Large intestine (tissue), 3 donors: ENCODE measurements at regions not wholly inside any gene's neighbourhood (a gene's known extent, or its start where the extent isn't known, plus 50 kb on each side); places are given as distances from the start of the nearest gene placed in this dataset.
"Not testable (repeated sequence)": the region's sequence is repeated elsewhere in the genome, so short reads cannot be mapped to it uniquely, and the experiment has no call there.

Experiments
- DNase-seq, 2 donors: peaks; one replicate each; pipeline versions ENCODE4 v3.0.0 to v3.0.0-alpha.2; 2013
- H3K27ac ChIP-seq: one replicate; pipeline ENCODE4 v1.5.1; 2013; ENCODE audit warnings: low read length
- H3K27me3 ChIP-seq: 2 replicates; pipeline ENCODE4 v1.6.1; 2013; ENCODE audit warnings: low read length; ENCODE audit not compliant: control insufficient read depth, insufficient read depth
- H3K36me3 ChIP-seq: 2 replicates; pipeline ENCODE4 v1.6.1; 2013; ENCODE audit warnings: low read length; ENCODE audit not compliant: control insufficient read depth, insufficient read depth
- H3K4me1 ChIP-seq: one replicate; pipeline ENCODE4 v1.6.1; 2013; ENCODE audit warnings: low read length; ENCODE audit not compliant: control insufficient read depth, insufficient read depth
- H3K4me3 ChIP-seq: one replicate; pipeline ENCODE4 v1.5.1; 2013; ENCODE audit warnings: low read length
- H3K9me3 ChIP-seq: one replicate; pipeline ENCODE4 v1.6.1; 2013; ENCODE audit warnings: mild to moderate bottlenecking, low read depth, low read length, moderate library complexity; ENCODE audit not compliant: control insufficient read depth
- WGBS: methylation state at CpG from one replicate; pipeline ENCODE4 v1.1.5; 2013; ENCODE audit warnings: low lambda C conversion rate; ENCODE audit not compliant: insufficient coverage; 5-methylcytosine and 5-hydroxymethylcytosine counted together

GRCh38 chr6:85325811-85326210, 124.1 kb upstream of the NT5E start:
- not testable (repeated sequence) for H3K27ac ChIP-seq, H3K36me3 ChIP-seq, H3K27me3 ChIP-seq, H3K4me1 ChIP-seq, H3K4me3 ChIP-seq, DNase-seq, H3K9me3 ChIP-seq
- no CpG with 5 or more reads among the region's 31 CpGs for WGBS

GRCh38 chr6:85323435-85324040, 126.3 kb upstream of the NT5E start:
- Histone ChIP-seq H3K9me3 (no peaks in the 10 kb centered on the region), H3K4me3 (no peak overlapping the region), H3K4me1 (no peaks in the 10 kb centered on the region), H3K27ac (no peak overlapping the region), H3K27me3 (peaks cover 8% of the 10 kb centered on the region), H3K36me3 (no peaks in the 10 kb centered on the region)
- DNase-seq: peak; percentile 74 to 76
- no CpG with 5 or more reads among the region's 9 CpGs for WGBS

GRCh38 chr6:85322446-85323105, 127.3 kb upstream of the NT5E start:
- Histone ChIP-seq H3K27ac (no peak overlapping the region), H3K27me3 (peaks cover 8% of the 10 kb centered on the region), H3K4me3 (no peak overlapping the region), H3K4me1 (no peaks in the 10 kb centered on the region), H3K9me3 (no peaks in the 10 kb centered on the region), H3K36me3 (no peaks in the 10 kb centered on the region)
- WGBS: no CpG with 5 or more reads among the region's 2 CpGs
- DNase-seq: no peak

- no peak overlapping the region for H3K4me3 ChIP-seq
- DNase-seq: no peak
- WGBS: 80% methylated on average over 1 of the region's 2 CpGs
- no peaks in the 10 kb centered on the region for H3K9me3 ChIP-seq
- H3K4me1 ChIP-seq: no peaks in the 10 kb centered on the region
- peaks cover 8% of the 10 kb centered on the region for H3K27me3 ChIP-seq
- no peak overlapping the region for H3K27ac ChIP-seq
- no peaks in the 10 kb centered on the region for H3K36me3 ChIP-seq
Observed at GRCh38 chr6:85321906-85322305, 128.0 kb upstream of the NT5E start.

- DNase-seq: no peak
- no peaks in the 10 kb centered on the region for H3K4me1 ChIP-seq
- H3K27me3 ChIP-seq: no peaks in the 10 kb centered on the region
- H3K27ac ChIP-seq: no peak overlapping the region
- no peaks in the 10 kb centered on the region for H3K9me3 ChIP-seq
- no peaks in the 10 kb centered on the region for H3K36me3 ChIP-seq
- H3K4me3 ChIP-seq: no peak overlapping the region
- no CpG with 5 or more reads among the region's 7 CpGs for WGBS
Observed at GRCh38 chr6:85314586-85314985, 135.3 kb upstream of the NT5E start.

GRCh38 chr6:85300581-85300980, 149.3 kb upstream of the NT5E start:
- no peaks in the 10 kb centered on the region for H3K27me3 ChIP-seq
- H3K27ac ChIP-seq: no peak overlapping the region
- H3K4me1 ChIP-seq: no peaks in the 10 kb centered on the region
- H3K4me3 ChIP-seq: no peak overlapping the region
- DNase-seq: no peak
- WGBS: no CpG with 5 or more reads among the region's 3 CpGs
- H3K36me3 ChIP-seq: no peaks in the 10 kb centered on the region
- no peaks in the 10 kb centered on the region for H3K9me3 ChIP-seq

- H3K27me3 ChIP-seq: no peaks in the 10 kb centered on the region
- WGBS: 0% methylated on average over 1 of the region's 3 CpGs
- H3K36me3 ChIP-seq: no peaks in the 10 kb centered on the region
- no peak for DNase-seq
- no peak overlapping the region for H3K27ac ChIP-seq
- no peak overlapping the region for H3K4me3 ChIP-seq
- no peaks in the 10 kb centered on the region for H3K4me1 ChIP-seq
- H3K9me3 ChIP-seq: no peaks in the 10 kb centered on the region
Observed at GRCh38 chr6:85298553-85298952, 151.3 kb upstream of the NT5E start.

- no peaks in the 10 kb centered on the region for H3K36me3 ChIP-seq
- no CpG with 5 or more reads among the region's 3 CpGs for WGBS
- no peaks in the 10 kb centered on the region for H3K9me3 ChIP-seq
- no peaks in the 10 kb centered on the region for H3K4me1 ChIP-seq
- no peak overlapping the region for H3K27ac ChIP-seq
- DNase-seq: no peak
- H3K4me3 ChIP-seq: no peak overlapping the region
- H3K27me3 ChIP-seq: no peaks in the 10 kb centered on the region
Observed at GRCh38 chr6:85291326-85291725, 158.6 kb upstream of the NT5E start.

GRCh38 chr6:85287654-85288053, 162.2 kb upstream of the NT5E start:
- H3K4me3 ChIP-seq: no peak overlapping the region
- peaks cover 3% of the 10 kb centered on the region for H3K9me3 ChIP-seq
- no peak for DNase-seq
- H3K27ac ChIP-seq: no peak overlapping the region
- H3K36me3 ChIP-seq: no peaks in the 10 kb centered on the region
- no CpG with 5 or more reads among the region's 9 CpGs for WGBS
- no peaks in the 10 kb centered on the region for H3K4me1 ChIP-seq
- H3K27me3 ChIP-seq: no peaks in the 10 kb centered on the region

GRCh38 chr6:85287158-85287557, 162.7 kb upstream of the NT5E start:
- no peak overlapping the region for H3K27ac ChIP-seq

GRCh38 chr6:85286507-85286906, 163.4 kb upstream of the NT5E start:
- H3K36me3 ChIP-seq, DNase-seq, H3K4me3 ChIP-seq, H3K27me3 ChIP-seq, H3K9me3 ChIP-seq, H3K27ac ChIP-seq, H3K4me1 ChIP-seq: not testable (repeated sequence)

More at GRCh38 chr6:85287158-85287557, 162.7 kb upstream of the NT5E start:
- 58% methylated on average over 2 of the region's 3 CpGs for WGBS
- H3K4me1 ChIP-seq: no peaks in the 10 kb centered on the region
- no peak for DNase-seq
- peaks cover 3% of the 10 kb centered on the region for H3K9me3 ChIP-seq
- no peaks in the 10 kb centered on the region for H3K27me3 ChIP-seq
- H3K4me3 ChIP-seq: no peak overlapping the region
- no peaks in the 10 kb centered on the region for H3K36me3 ChIP-seq
